Vagina (tissue), 2 donors: ENCODE measurements at regions not wholly inside any gene's neighbourhood (a gene's known extent, or its start where the extent isn't known, plus 50 kb on each side); places are given as distances from the start of the nearest gene placed in this dataset.

Source experiments
- CTCF ChIP-seq, 3 experiments: fragments of 450-650 bp in 2 of 3; fragments of 200-600 bp in 1 of 3; sonication (generic) in 1 of 3; IDR thresholded peaks; one replicate each; pipeline ENCODE4 v1.5.1; 2017 to 2019; ENCODE audit warnings: antibody characterized with exemption in 3 of 3, mild to moderate bottlenecking in 2 of 3, moderate library complexity in 2 of 3
- POLR2A ChIP-seq, 2 donors: fragments of 450-650 bp; IDR thresholded peaks; one replicate each; pipeline ENCODE4 v1.6.1; 2017; ENCODE audit warnings: antibody characterized with exemption in 2 of 2, mild to moderate bottlenecking in 2 of 2, moderate library complexity in 2 of 2
- POLR2AphosphoS5 ChIP-seq, 2 donors: sonication (generic); formaldehyde crosslinking; IDR thresholded peaks; one replicate each; pipeline ENCODE4 v1.9.0; 2017; ENCODE audit warnings: antibody characterized with exemption in 2 of 2, mild to moderate bottlenecking in 2 of 2, low read depth in 1 of 2; ENCODE audit not compliant: insufficient read depth in 1 of 2

- TF ChIP-seq CTCF (IDR thresholded peaks at IDR 0.05) (peak; percentile 67 to 95 (median 74)), POLR2AphosphoS5 (IDR thresholded peaks at IDR 0.05; ENCODE audit: insufficient read depth in 1 of 2, low read depth in 1 of 2) (peak in 1 of 2 donors; percentile 57), POLR2A (IDR thresholded peaks at IDR 0.05) (no peak)
Measured at GRCh38 chr6:134640975-134641429, 308.9 kb downstream of the ALDH8A1 start.
